GM12864 (cell line): ENCODE measurements at regions not wholly inside any gene's neighbourhood (a gene's known extent, or its start where the extent isn't known, plus 50 kb on each side); places are given as distances from the start of the nearest gene placed in this dataset.

Source experiments
- DNase-seq: peaks from one replicate; pipeline ENCODE4 v3.0.0-alpha.2; 2011; ENCODE audit warnings: low read depth
- H3K4me3 ChIP-seq: 2 replicates; pipeline ENCODE4 v1.5.1; 2011; ENCODE audit warnings: mild to moderate bottlenecking, low read depth, low read length, control low read depth
- CTCF ChIP-seq: IDR thresholded peaks from 2 replicates; pipeline ENCODE4 v1.5.1; 2011; ENCODE audit warnings: low read depth, mild to moderate bottlenecking, moderate library complexity, low read length, control low read depth, inconsistent platforms; ENCODE audit errors: missing control alignments

- H3K4me3 ChIP-seq, result no peak overlapping the region
- DNase-seq, result no peak
- TF ChIP-seq CTCF, result no peak
These were observed 128.5 kb upstream of the ZEB1 start for GRCh38 chr10:31190488-31190887.

DNA sequence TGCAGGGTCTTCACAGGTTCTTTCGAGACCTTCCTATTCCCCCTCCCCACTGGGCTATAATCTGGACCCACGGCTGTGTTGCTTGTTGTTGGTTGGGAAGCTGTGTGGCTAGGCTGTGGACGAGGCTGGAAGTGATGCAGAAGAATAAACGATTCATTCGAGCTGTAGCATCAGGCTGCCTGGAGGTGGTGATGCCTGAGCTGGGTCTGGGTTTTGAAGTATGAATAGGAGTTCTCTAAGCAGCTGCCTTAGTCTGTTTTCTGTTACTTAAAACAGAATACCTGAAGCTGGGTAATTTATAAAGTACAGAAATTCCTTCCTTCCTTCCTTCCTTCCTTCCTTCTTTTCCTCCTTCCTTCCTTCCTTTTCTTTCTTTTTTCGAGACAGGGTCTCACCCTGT is 126.5 kb upstream of the ZEB1 start:
- no peak for TF ChIP-seq CTCF
- H3K4me3 ChIP-seq, result no peak overlapping the region
- DNase-seq, result no peak

GRCh38 chr10:31194986-31195385 is 124.0 kb upstream of the ZEB1 start:
- TF ChIP-seq CTCF, result no peak
- H3K4me3 ChIP-seq, result no peak overlapping the region
- DNase-seq, result no peak

GRCh38 chr10:31197886-31198285 is 121.1 kb upstream of the ZEB1 start:
- no peak for TF ChIP-seq CTCF
- no peak for DNase-seq
- no peak overlapping the region for H3K4me3 ChIP-seq

DNA sequence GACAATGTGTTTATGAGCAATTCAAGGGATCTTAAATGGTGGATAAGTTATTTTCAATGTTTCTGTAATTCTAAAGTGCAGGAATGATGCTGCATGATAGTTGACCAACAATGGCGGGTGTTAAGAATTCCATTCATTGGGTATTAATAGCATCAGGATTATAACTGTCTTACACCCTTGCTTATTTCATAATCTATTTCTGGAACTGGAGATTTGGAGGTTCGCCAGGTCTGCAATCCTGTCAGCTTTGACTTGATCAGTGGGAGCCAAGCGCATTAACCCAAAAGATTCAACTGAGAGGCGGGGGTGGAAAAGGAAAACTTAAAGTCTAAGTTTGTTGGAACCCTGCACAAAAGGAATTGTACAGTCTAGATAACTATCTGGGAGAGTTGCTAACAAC is 114.9 kb upstream of the ZEB1 start:
- DNase-seq, result no peak

DNA sequence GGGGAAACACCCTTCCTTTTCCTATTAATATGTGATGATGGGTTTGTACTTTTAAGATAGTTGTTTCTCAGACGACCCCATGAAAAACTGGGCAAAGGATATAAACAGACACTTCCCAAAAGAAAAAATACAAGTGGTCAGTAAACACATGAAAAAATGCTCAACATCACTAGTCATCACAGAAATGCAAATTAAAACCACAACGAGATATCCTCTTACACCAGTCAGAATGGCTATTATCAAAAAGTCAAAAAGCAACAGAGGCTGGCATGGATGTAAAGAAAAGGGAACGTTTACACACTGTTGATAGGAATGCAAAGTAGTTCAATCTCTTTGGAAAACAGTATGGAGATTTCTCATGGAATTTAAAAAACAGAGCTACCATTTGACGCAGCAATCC is 111.4 kb upstream of the ZEB1 start:
- no peak for TF ChIP-seq CTCF
- no peak overlapping the region for H3K4me3 ChIP-seq
- DNase-seq, result no peak

More for the DNA sequence above, 114.9 kb upstream of the ZEB1 start:
- TF ChIP-seq CTCF, result no peak
- H3K4me3 ChIP-seq, result no peak overlapping the region

DNA sequence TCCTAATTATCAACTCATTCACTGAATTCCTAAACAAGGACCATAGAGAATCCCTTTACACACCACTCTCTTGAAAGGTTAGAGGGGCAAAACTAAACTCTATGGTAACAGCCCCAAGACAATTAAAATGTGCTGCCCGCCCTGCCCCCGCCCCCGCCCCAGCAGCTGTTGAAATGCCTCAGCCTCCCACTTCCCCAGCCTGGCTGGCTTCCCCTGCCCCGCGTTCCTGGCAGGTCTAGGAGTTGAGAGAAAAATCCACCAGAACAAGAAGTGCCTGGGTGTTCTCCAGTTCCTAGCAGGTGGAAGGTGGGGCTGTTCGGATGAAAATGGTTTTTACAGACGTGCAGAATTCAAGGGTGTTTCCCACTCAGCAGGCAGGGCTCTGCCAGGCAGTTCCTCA is 109.5 kb upstream of the ZEB1 start:
- no peak for DNase-seq
- no peak overlapping the region for H3K4me3 ChIP-seq
- TF ChIP-seq CTCF, result no peak
